ENCODE measurements at regions not wholly inside any gene's neighbourhood (a gene's known extent, or its start where the extent isn't known, plus 50 kb on each side); places are given as distances from the start of the nearest gene placed in this dataset.

DNA sequence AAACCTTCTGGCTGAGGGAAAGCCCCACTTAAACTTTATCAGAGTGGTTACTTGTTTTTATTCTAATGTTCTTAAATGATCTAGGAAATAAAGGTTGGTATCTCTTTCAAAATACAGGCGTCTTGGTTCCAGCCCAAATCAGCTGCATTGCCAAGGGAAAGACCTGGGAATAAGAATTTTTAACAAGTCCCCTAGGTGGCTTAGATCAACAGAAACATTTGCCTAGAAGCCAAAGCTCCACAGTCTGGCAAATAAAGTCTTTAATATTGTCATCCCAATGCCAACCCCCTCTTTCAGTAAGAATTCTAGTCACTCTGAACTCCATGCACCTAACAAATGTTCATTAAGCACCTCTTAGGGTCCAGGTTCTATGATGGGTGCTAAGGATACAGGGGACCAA, 66.8 kb downstream of the ARL6IP4 start:
- TF ChIP-seq POLR2A (IDR thresholded peaks at IDR 0.05), result no peak
- TF ChIP-seq, protein P1, sequence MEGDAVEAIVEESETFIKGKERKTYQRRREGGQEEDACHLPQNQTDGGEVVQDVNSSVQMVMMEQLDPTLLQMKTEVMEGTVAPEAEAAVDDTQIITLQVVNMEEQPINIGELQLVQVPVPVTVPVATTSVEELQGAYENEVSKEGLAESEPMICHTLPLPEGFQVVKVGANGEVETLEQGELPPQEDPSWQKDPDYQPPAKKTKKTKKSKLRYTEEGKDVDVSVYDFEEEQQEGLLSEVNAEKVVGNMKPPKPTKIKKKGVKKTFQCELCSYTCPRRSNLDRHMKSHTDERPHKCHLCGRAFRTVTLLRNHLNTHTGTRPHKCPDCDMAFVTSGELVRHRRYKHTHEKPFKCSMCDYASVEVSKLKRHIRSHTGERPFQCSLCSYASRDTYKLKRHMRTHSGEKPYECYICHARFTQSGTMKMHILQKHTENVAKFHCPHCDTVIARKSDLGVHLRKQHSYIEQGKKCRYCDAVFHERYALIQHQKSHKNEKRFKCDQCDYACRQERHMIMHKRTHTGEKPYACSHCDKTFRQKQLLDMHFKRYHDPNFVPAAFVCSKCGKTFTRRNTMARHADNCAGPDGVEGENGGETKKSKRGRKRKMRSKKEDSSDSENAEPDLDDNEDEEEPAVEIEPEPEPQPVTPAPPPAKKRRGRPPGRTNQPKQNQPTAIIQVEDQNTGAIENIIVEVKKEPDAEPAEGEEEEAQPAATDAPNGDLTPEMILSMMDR (IDR thresholded peaks at IDR 0.05), result no peak
- peaks cover 0 to 14% of the 10 kb centered on the region in 2 donors for H3K4me1 ChIP-seq

DNA sequence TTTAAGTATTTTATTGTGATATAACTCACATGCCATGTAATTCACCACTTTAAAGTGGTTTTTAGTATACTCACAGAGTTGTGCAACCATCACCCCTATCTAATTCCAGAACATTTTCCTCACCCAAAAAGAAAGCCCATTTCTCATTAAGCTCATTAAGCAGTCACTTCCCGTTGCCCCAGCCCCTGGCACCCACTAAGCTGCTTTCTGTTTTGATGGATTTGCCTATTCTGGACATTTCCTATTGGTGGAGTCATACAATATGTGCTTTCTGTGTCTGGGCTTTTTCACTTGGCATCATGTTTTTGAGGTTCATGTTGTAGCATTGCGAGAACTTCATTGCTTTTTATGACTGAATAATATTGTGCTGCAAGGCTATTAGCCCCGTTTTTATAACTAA, 66.0 kb downstream of the ARL6IP4 start:
- no peak overlapping the region for H3K4me3 ChIP-seq (replicated peaks in 1 of 3)
- DNase-seq, result no peak
- no peaks in the 10 kb centered on the region for H3K27me3 ChIP-seq
- no peaks in the 10 kb centered on the region for H3K36me3 ChIP-seq
- intact Hi-C loops (cut with DNase I), result loop anchor here (10.0 kb wide), 2 partner anchors 58 to 108 kb away; partner anchors contain the start of gene PITPNM2
- H3K27ac ChIP-seq, result no peak overlapping the region
- no peaks in the 10 kb centered on the region for H3K9me3 ChIP-seq
- WGBS, 2 donors, result 83 to 88% methylated on average over 3 of the region's 3 CpGs
- peaks cover 0 to 14% of the 10 kb centered on the region in 2 donors for H3K4me1 ChIP-seq
- TF ChIP-seq POLR2A (IDR thresholded peaks at IDR 0.05), result no peak
- TF ChIP-seq, protein P1 (IDR thresholded peaks at IDR 0.05), result no peak

More for the DNA sequence above, 66.8 kb downstream of the ARL6IP4 start:
- no peak for DNase-seq
- H3K27ac ChIP-seq, result no peak overlapping the region
- WGBS, 2 donors, result 49 to 56% methylated on average over 1 of the region's 1 CpG
- intact Hi-C loops (cut with DNase I), result loop anchor here (10.0 kb wide), 2 partner anchors 58 to 108 kb away; partner anchors contain the start of gene PITPNM2
- no peaks in the 10 kb centered on the region for H3K27me3 ChIP-seq
- no peak overlapping the region for H3K4me3 ChIP-seq (replicated peaks in 1 of 3)
- H3K9me3 ChIP-seq, result no peaks in the 10 kb centered on the region
- H3K36me3 ChIP-seq, result no peaks in the 10 kb centered on the region

DNA sequence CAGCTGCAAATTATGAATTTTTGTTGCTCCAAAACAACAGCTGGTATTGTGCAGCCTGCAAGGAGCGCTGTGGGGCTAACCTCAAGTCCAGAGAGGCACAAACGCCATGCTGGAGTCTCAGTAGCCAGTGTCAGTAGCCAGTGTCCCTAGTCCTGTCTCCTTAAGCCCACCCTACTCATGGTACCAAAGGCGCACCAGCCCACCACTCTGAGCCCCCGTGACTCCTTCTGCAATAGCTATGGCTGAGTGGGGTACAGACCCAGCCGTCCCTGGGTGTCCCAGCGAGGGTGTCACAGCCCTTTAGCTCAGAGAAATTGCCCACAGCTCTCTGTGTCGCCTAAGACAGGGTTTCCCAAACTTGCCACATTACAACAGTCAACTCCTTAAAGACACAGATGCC, 65.2 kb downstream of the ARL6IP4 start:
- no peak overlapping the region for H3K27ac ChIP-seq
- 89 to 96% methylated on average over 4 of the region's 7 CpGs for WGBS, 2 donors
- H3K4me1 ChIP-seq, result peaks cover 0 to 14% of the 10 kb centered on the region in 2 donors
- TF ChIP-seq, protein P1 (IDR thresholded peaks at IDR 0.05), result no peak
- TF ChIP-seq POLR2A (IDR thresholded peaks at IDR 0.05), result no peak
- no peak overlapping the region for H3K4me3 ChIP-seq (replicated peaks in 1 of 3)
- no peak for DNase-seq
- intact Hi-C loops (cut with DNase I), result loop anchor here (10.0 kb wide), 2 partner anchors 59 to 109 kb away; partner anchors contain the start of gene PITPNM2
- no peaks in the 10 kb centered on the region for H3K9me3 ChIP-seq
- H3K36me3 ChIP-seq, result no peaks in the 10 kb centered on the region
- no peaks in the 10 kb centered on the region for H3K27me3 ChIP-seq

DNA sequence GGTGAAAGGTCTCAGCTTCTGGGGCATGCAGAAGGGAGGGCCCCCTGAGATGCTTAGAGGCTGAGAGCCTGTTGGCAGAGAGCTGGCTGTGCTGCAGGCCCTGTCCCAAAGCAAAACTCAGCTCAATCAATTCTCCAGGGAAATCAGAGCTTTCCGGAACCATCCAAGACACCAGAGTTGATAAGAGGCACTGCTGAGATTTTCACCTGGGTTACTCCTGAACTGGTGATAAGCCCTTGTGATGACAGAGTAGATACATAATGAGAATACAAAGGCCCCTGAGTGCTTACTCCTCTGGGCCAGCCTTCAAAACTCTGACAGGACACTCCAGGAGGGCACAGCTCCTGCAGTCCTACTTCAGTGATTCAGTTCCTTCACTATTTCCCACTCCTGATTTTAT, 63.9 kb downstream of the ARL6IP4 start:
- no peak for TF ChIP-seq POLR2A (IDR thresholded peaks at IDR 0.05)
- Histone ChIP-seq H3K27ac (no peak overlapping the region), H3K36me3 (no peaks in the 10 kb centered on the region), H3K4me1 (peaks cover 0 to 14% of the 10 kb centered on the region in 2 donors), H3K27me3 (no peaks in the 10 kb centered on the region), H3K9me3 (no peaks in the 10 kb centered on the region), H3K4me3 (replicated peaks in 1 of 3) (no peak overlapping the region)
- intact Hi-C loops (cut with DNase I), result loop anchor here (5.0 to 10.0 kb wide), 3 partner anchors 60 to 193 kb away; partner anchors contain the start of gene PITPNM2
- WGBS, 2 donors, result 73 to 80% methylated on average over 1 of the region's 1 CpG
- DNase-seq, result no peak

DNA sequence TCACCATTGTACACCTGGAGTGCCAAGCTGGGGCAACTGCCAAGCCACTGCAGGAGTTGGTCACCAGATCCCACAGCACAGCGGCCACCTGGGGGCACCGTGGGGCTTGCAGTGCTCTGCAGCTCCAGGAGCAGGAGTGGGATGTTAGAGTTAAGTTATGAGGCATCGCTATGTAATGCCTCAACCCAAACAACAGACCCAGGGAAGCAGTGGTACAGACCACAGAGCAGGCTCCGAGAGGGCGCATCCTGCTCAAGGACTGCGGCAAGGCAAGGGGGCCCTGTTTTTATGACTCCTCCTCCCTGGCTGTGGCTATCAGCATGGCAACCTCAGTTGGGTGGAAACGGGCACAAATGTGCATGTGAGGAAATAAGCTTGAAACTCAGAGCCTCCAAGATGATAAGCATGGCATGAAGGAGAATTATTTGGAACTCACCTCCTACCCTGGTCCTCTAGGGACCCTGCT, 63.1 kb downstream of the ARL6IP4 start:
- no peak overlapping the region for H3K4me3 ChIP-seq (replicated peaks in 1 of 3)
- no peak overlapping the region for H3K27ac ChIP-seq
- peak; percentile 89 to 90 for DNase-seq
- intact Hi-C loops (cut with DNase I), result loop anchor here (5.0 to 10.0 kb wide), 3 partner anchors 61 to 194 kb away; partner anchors contain the start of gene PITPNM2
- peaks cover 0 to 14% of the 10 kb centered on the region in 2 donors for H3K4me1 ChIP-seq
- no peaks in the 10 kb centered on the region for H3K36me3 ChIP-seq
- no peaks in the 10 kb centered on the region for H3K9me3 ChIP-seq
- H3K27me3 ChIP-seq, result no peaks in the 10 kb centered on the region
- TF ChIP-seq POLR2A (IDR thresholded peaks at IDR 0.05), result no peak
- TF ChIP-seq, protein P1 (IDR thresholded peaks at IDR 0.05), result peak; percentile 46 to 90 (median 80)
- 32 to 34% methylated on average over 6 to 7 of the region's 7 CpGs for WGBS, 2 donors
